Fibroblast of skin of abdomen (primary cell): ENCODE measurements at regions not wholly inside any gene's neighbourhood (a gene's known extent, or its start where the extent isn't known, plus 50 kb on each side); places are given as distances from the start of the nearest gene placed in this dataset.

Source experiments
- DNase-seq: peaks from one replicate; pipeline ENCODE4 v3.0.0-alpha.2; 2013

- no peak for DNase-seq
These were observed 129.7 kb upstream of the FUT8 start for GRCh38 chr14:65282896-65283253.

- no peak for DNase-seq
These were observed 126.1 kb upstream of the FUT8 start for GRCh38 chr14:65286443-65286842.

- DNase-seq: no peak
These were observed 125.0 kb upstream of the FUT8 start for GRCh38 chr14:65287264-65288131.

GRCh38 chr14:65290830-65291229 lies 121.7 kb upstream of the FUT8 start:
- peak; percentile 95 for DNase-seq

- no peak for DNase-seq
These were observed 121.0 kb upstream of the FUT8 start for GRCh38 chr14:65291531-65291930.

- no peak for DNase-seq
These were observed 117.7 kb upstream of the FUT8 start for GRCh38 chr14:65294816-65295215.

GRCh38 chr14:65296402-65296801 lies 116.1 kb upstream of the FUT8 start:
- peak; percentile 45 for DNase-seq

GRCh38 chr14:65296876-65297275 lies 115.7 kb upstream of the FUT8 start:
- no peak for DNase-seq

GRCh38 chr14:65297744-65298143 lies 114.8 kb upstream of the FUT8 start:
- DNase-seq: no peak

- DNase-seq: no peak
These were observed 112.7 kb upstream of the FUT8 start for GRCh38 chr14:65299826-65300225.

- no peak for DNase-seq
These were observed 110.5 kb upstream of the FUT8 start for GRCh38 chr14:65301862-65302539.

- peak; percentile 22 for DNase-seq
These were observed 109.8 kb upstream of the FUT8 start for GRCh38 chr14:65302571-65303189.

GRCh38 chr14:65303190-65303898 lies 109.2 kb upstream of the FUT8 start:
- DNase-seq: peak; percentile 35

- DNase-seq: no peak
These were observed 108.7 kb upstream of the FUT8 start for GRCh38 chr14:65303899-65304222.

- no peak for DNase-seq
These were observed 108.3 kb upstream of the FUT8 start for GRCh38 chr14:65304239-65304638.

GRCh38 chr14:65304963-65305362 lies 107.6 kb upstream of the FUT8 start:
- DNase-seq: no peak

- DNase-seq: no peak
These were observed 104.0 kb upstream of the FUT8 start for GRCh38 chr14:65308536-65308935.

GRCh38 chr14:65310568-65310967 lies 102.0 kb upstream of the FUT8 start:
- no peak for DNase-seq

GRCh38 chr14:65312859-65313258 lies 99.7 kb upstream of the FUT8 start:
- no peak for DNase-seq

- DNase-seq: no peak
These were observed 93.7 kb upstream of the FUT8 start for GRCh38 chr14:65318636-65319506.

- DNase-seq: no peak
These were observed 91.7 kb upstream of the FUT8 start for GRCh38 chr14:65320661-65321308.
